Esophagus muscularis mucosa (tissue), 4 donors: ENCODE measurements at regions not wholly inside any gene's neighbourhood (a gene's known extent, or its start where the extent isn't known, plus 50 kb on each side); places are given as distances from the start of the nearest gene placed in this dataset.

ENCODE experiments used
- CTCF ChIP-seq, 3 experiments: fragments of 200-600 bp in 2 of 3; fragments of 450-650 bp in 1 of 3; sonication (generic) in 2 of 3; IDR thresholded peaks; one replicate each; pipeline ENCODE4 v1.5.1; 2017 to 2019; ENCODE audit warnings: antibody characterized with exemption in 3 of 3, mild to moderate bottlenecking in 2 of 3, moderate library complexity in 1 of 3
- EP300 ChIP-seq: sonication (generic); formaldehyde crosslinking; IDR thresholded peaks from one replicate; pipeline ENCODE4 v1.6.1; 2017; ENCODE audit warnings: antibody characterized with exemption
- POLR2A ChIP-seq: fragments of 450-650 bp; IDR thresholded peaks from one replicate; pipeline ENCODE4 v1.6.1; 2017; ENCODE audit warnings: antibody characterized with exemption, moderate library complexity, mild to moderate bottlenecking, low read depth
- POLR2AphosphoS5 ChIP-seq, 2 donors: sonication (generic); formaldehyde crosslinking; IDR thresholded peaks; one replicate each; pipeline ENCODE4 v1.6.1; 2017; ENCODE audit warnings: antibody characterized with exemption in 2 of 2

GRCh38 chrX:122850326-122850725 lies 333.8 kb upstream of the GRIA3 start:
- TF ChIP-seq CTCF (IDR thresholded peaks at IDR 0.05), result no peak
- TF ChIP-seq POLR2AphosphoS5 (IDR thresholded peaks at IDR 0.05), result no peak
- TF ChIP-seq EP300, result no peak
- TF ChIP-seq POLR2A, result no peak
